Panc1 (cell line): ENCODE measurements at regions not wholly inside any gene's neighbourhood (a gene's known extent, or its start where the extent isn't known, plus 50 kb on each side); places are given as distances from the start of the nearest gene placed in this dataset.

Experiments used
- ATAC-seq: fragments of 200-7000 bp; cut with Tn5 transposase; 2 replicates; pipeline ENCODE4 v1.9.1; 2020; ENCODE audit warnings: mild to moderate bottlenecking, moderate library complexity
- BruUV-seq: library from RNA; stranded (reverse); fragments of 400-500 nt; replicated peaks from 2 replicates; lab custom pipeline; 2021; lab: Mats Ljungman, UMichigan
- CTCF ChIA-PET: fragments of 300-600 bp; sonication (Branson Sonifier 250); formaldehyde crosslinking; loops from one replicate; lab custom pipeline; 2022; ENCODE audit warnings: antibody characterized with exemption; lab: Charles Lee
- POLR2A ChIA-PET: fragments of 300-600 bp; sonication (Branson Sonifier 250); formaldehyde crosslinking; loops from one replicate; lab custom pipeline; 2022; ENCODE audit warnings: antibody characterized with exemption; lab: Charles Lee
- DNase-seq: peaks from one replicate; pipeline ENCODE4 v3.0.0-alpha.2; 2010; ENCODE audit warnings: low read depth, low spot score
- H3K27ac ChIP-seq: 2 replicates; pipeline ENCODE4 v1.5.1; 2011; ENCODE audit warnings: mild to moderate bottlenecking, low read length, inconsistent platforms
- H3K27me3 ChIP-seq: fragments of 200-500 bp; sonication (Bioruptor generic); 2 replicates; pipeline ENCODE4 v1.6.0; 2014; ENCODE audit warnings: low read length, inconsistent platforms; ENCODE audit not compliant: control insufficient read depth, insufficient read depth
- H3K36me3 ChIP-seq: fragments of 200-500 bp; sonication (Bioruptor generic); 2 replicates; pipeline ENCODE4 v1.5.1; 2014; ENCODE audit warnings: inconsistent platforms, mild to moderate bottlenecking, low read length, moderate library complexity; ENCODE audit not compliant: control insufficient read depth, insufficient read depth
- H3K4me1 ChIP-seq: 2 replicates; pipeline ENCODE4 v1.5.1; 2011; ENCODE audit warnings: inconsistent platforms, mild to moderate bottlenecking, low read length, moderate library complexity; ENCODE audit not compliant: control insufficient read depth, insufficient read depth
- H3K4me3 ChIP-seq, 2 experiments: 2 replicates each; pipeline ENCODE4 v1.5.1; 2011 to 2012; ENCODE audit warnings: low read depth in 2 of 2, low read length in 2 of 2, mild to moderate bottlenecking in 2 of 2, inconsistent platforms in 1 of 2, moderate library complexity in 1 of 2
- H3K9me3 ChIP-seq: fragments of 200-500 bp; sonication (Bioruptor generic); 2 replicates; pipeline ENCODE4 v1.5.1; 2014; ENCODE audit warnings: low read depth, mild to moderate bottlenecking, inconsistent platforms, low read length, moderate library complexity; ENCODE audit not compliant: control insufficient read depth, insufficient read depth
- CTCF ChIP-seq: fragments of 450-650 bp; IDR thresholded peaks from 2 replicates; pipeline ENCODE4 v1.5.1; 2017; ENCODE audit warnings: mild to moderate bottlenecking
- POLR2AphosphoS5 ChIP-seq: IDR thresholded peaks from 2 replicates; pipeline ENCODE4 v1.6.1; 2012; ENCODE audit warnings: mild to moderate bottlenecking, low read depth, low read length, moderate library complexity
- REST ChIP-seq, 2 experiments: IDR thresholded peaks; 2 replicates each; pipeline ENCODE4 v1.6.1; 2011 to 2012; ENCODE audit warnings: low read depth in 2 of 2, control low read depth in 1 of 2, low read length in 1 of 2, mild to moderate bottlenecking in 1 of 2, moderate library complexity in 1 of 2; ENCODE audit not compliant: insufficient read depth in 1 of 2
- SIN3A ChIP-seq: IDR thresholded peaks from 2 replicates; pipeline ENCODE4 v1.6.1; 2012; ENCODE audit warnings: low read depth, mild to moderate bottlenecking, low read length, moderate library complexity, borderline replicate concordance; ENCODE audit not compliant: insufficient read depth
- TCF7L2 ChIP-seq: IDR thresholded peaks from 2 replicates; pipeline ENCODE4 v1.6.1; 2011; ENCODE audit warnings: mild to moderate bottlenecking, low read depth, low read length, inconsistent platforms
- in situ Hi-C: cut with HindIII; loops from 2 replicates; pipeline ENCODE4 v1.10.0; 2016; ENCODE audit warnings: low sequenced_read_pairs, low pct_unique_long_range_greater_than_20kb
- intact Hi-C: fragments of 100-400 bp; cut with micrococcal nuclease; formaldehyde crosslinking; loops from one replicate; pipeline ENCODE4 v1.10.0; 2022; ENCODE audit not compliant: unreplicated experiment

- no peaks in the 10 kb centered on the region for H3K9me3 ChIP-seq
- no peaks in the 10 kb centered on the region for H3K27me3 ChIP-seq
- no peaks in the 10 kb centered on the region for H3K36me3 ChIP-seq
- ChIA-PET CTCF (no interaction called here), POLR2A (no interaction called here)
- in situ Hi-C loops, result no loop called here
- no TSS peak for BruUV-seq
- no peak for DNase-seq
- no peaks in the 10 kb centered on the region for H3K4me1 ChIP-seq
- intact Hi-C loops, result no loop called here
- TF ChIP-seq TCF7L2, result no peak
- ATAC-seq, result peak; percentile 9; the same call in 1 of the 2 replicates
- peak overlapping the region in 1 of 2 experiments; percentile 24; a peak in 1 of 4 replicates for H3K4me3 ChIP-seq
- no peak overlapping the region for H3K27ac ChIP-seq
Measured at GRCh38 chr10:132994811-132995210, 52.4 kb upstream of the CFAP46 start.

- no peak for TF ChIP-seq SIN3A
- TF ChIP-seq CTCF, result no peak
- no peak for TF ChIP-seq TCF7L2
- no peak for TF ChIP-seq REST (IDR thresholded peaks at IDR 0.05; ENCODE audit: insufficient read depth in 1 of 2, low read depth in 2 of 2, low read length in 1 of 2)
- TF ChIP-seq POLR2AphosphoS5, result no peak
- BruUV-seq, result no TSS peak
- Histone ChIP-seq H3K36me3 (no peaks in the 10 kb centered on the region), H3K27ac (no peak overlapping the region; the same call in 1 of the 2 replicates), H3K4me1 (no peaks in the 10 kb centered on the region), H3K27me3 (no peaks in the 10 kb centered on the region), H3K4me3 (peak overlapping the region; percentile 1 to 24; a peak in 2 of 4 replicates), H3K9me3 (no peaks in the 10 kb centered on the region)
- peak; percentile 35; the same call in 1 of the 2 replicates for ATAC-seq
- CTCF ChIA-PET, result no interaction called here
- in situ Hi-C loops (no loop called here), intact Hi-C loops (no loop called here)
- POLR2A ChIA-PET, result no interaction called here
- no peak for DNase-seq
Measured at GRCh38 chr10:132994185-132994796, 51.9 kb upstream of the CFAP46 start.
